Colonic mucosa (tissue), 4 donors: ENCODE measurements at regions not wholly inside any gene's neighbourhood (a gene's known extent, or its start where the extent isn't known, plus 50 kb on each side); places are given as distances from the start of the nearest gene placed in this dataset.

ENCODE experiments used
- DNase-seq: peaks from one replicate; pipeline ENCODE4 v3.0.0-alpha.2; 2020
- H3K27ac ChIP-seq: fragments of 200-600 bp; one replicate; pipeline ENCODE4 v1.8.0; 2021
- H3K27me3 ChIP-seq: fragments of 200-600 bp; one replicate; pipeline ENCODE4 v1.8.0; 2021
- H3K36me3 ChIP-seq: fragments of 200-600 bp; one replicate; pipeline ENCODE4 v1.8.0; 2021
- H3K4me1 ChIP-seq: fragments of 200-600 bp; one replicate; pipeline ENCODE4 v1.8.0; 2021; ENCODE audit warnings: mild to moderate bottlenecking
- H3K4me3 ChIP-seq: fragments of 200-600 bp; one replicate; pipeline ENCODE4 v1.8.0; 2021
- H3K9ac ChIP-seq, 2 donors: one replicate each; pipeline ENCODE4 v1.7.0; 2013; ENCODE audit warnings: control low read depth in 2 of 2, low read depth in 2 of 2, low read length in 2 of 2
- H3K9me3 ChIP-seq: fragments of 200-600 bp; one replicate; pipeline ENCODE4 v1.8.0; 2021
- CTCF ChIP-seq: fragments of 200-600 bp; IDR thresholded peaks from one replicate; pipeline ENCODE4 v1.8.0; 2022; ENCODE audit warnings: antibody characterized with exemption, mild to moderate bottlenecking
- intact Hi-C: fragments of 100-400 bp; cut with DNase I; formaldehyde crosslinking; loops from one replicate; pipeline ENCODE4 v1.14.1; 2022
- donor health status: healthy.
- donor health status: DM: no; HTN: no; CAD: no.
- donor health status: DM: no; HTN: no; CAD: no.

GRCh38 chr4:111113591-111113990, 490.7 kb upstream of the PITX2 start:
- H3K4me3 ChIP-seq: no peak overlapping the region
- TF ChIP-seq CTCF: no peak
- no peak overlapping the region for H3K27ac ChIP-seq
- H3K9me3 ChIP-seq: no peaks in the 10 kb centered on the region
- no peaks in the 10 kb centered on the region for H3K36me3 ChIP-seq
- no peaks in the 10 kb centered on the region for H3K27me3 ChIP-seq
- no peak overlapping the region for H3K9ac ChIP-seq
- intact Hi-C loops: no loop called here
- DNase-seq: no peak
- H3K4me1 ChIP-seq: no peaks in the 10 kb centered on the region

- Histone ChIP-seq H3K27me3 (no peaks in the 10 kb centered on the region), H3K4me3 (no peak overlapping the region), H3K9ac (no peak overlapping the region), H3K27ac (no peak overlapping the region), H3K9me3 (no peaks in the 10 kb centered on the region), H3K36me3 (no peaks in the 10 kb centered on the region), H3K4me1 (no peaks in the 10 kb centered on the region)
- DNase-seq: no peak
- intact Hi-C loops: no loop called here
- no peak for TF ChIP-seq CTCF
These were observed 493.0 kb upstream of the PITX2 start for GRCh38 chr4:111115881-111116280.

- DNase-seq: no peak
- Histone ChIP-seq H3K36me3 (no peaks in the 10 kb centered on the region), H3K27me3 (no peaks in the 10 kb centered on the region), H3K4me1 (no peaks in the 10 kb centered on the region), H3K9me3 (no peaks in the 10 kb centered on the region), H3K9ac (no peak overlapping the region), H3K27ac (no peak overlapping the region), H3K4me3 (no peak overlapping the region)
- TF ChIP-seq CTCF: no peak
- intact Hi-C loops: no loop called here
These were observed 497.3 kb upstream of the PITX2 start for GRCh38 chr4:111120191-111120590.

- no peak for DNase-seq
- H3K9ac ChIP-seq: no peak overlapping the region
- no peak for TF ChIP-seq CTCF
- no peaks in the 10 kb centered on the region for H3K9me3 ChIP-seq
- no peaks in the 10 kb centered on the region for H3K27me3 ChIP-seq
- H3K27ac ChIP-seq: no peak overlapping the region
- no peaks in the 10 kb centered on the region for H3K4me1 ChIP-seq
- intact Hi-C loops: no loop called here
- no peaks in the 10 kb centered on the region for H3K36me3 ChIP-seq
- no peak overlapping the region for H3K4me3 ChIP-seq
These were observed 503.5 kb upstream of the PITX2 start for GRCh38 chr4:111126340-111126739.

GRCh38 chr4:111127841-111128240, 505.0 kb upstream of the PITX2 start:
- no peak for TF ChIP-seq CTCF
- Histone ChIP-seq H3K27me3 (no peaks in the 10 kb centered on the region), H3K4me3 (no peak overlapping the region), H3K4me1 (no peaks in the 10 kb centered on the region), H3K9ac (no peak overlapping the region), H3K27ac (no peak overlapping the region), H3K9me3 (no peaks in the 10 kb centered on the region), H3K36me3 (no peaks in the 10 kb centered on the region)
- DNase-seq: no peak
- intact Hi-C loops: no loop called here

GRCh38 chr4:111128327-111128726, 505.4 kb upstream of the PITX2 start:
- H3K4me3 ChIP-seq: no peak overlapping the region
- H3K9ac ChIP-seq: no peak overlapping the region
- no peak overlapping the region for H3K27ac ChIP-seq
- DNase-seq: no peak
- H3K27me3 ChIP-seq: no peaks in the 10 kb centered on the region
- intact Hi-C loops: no loop called here
- H3K4me1 ChIP-seq: no peaks in the 10 kb centered on the region
- H3K36me3 ChIP-seq: no peaks in the 10 kb centered on the region
- no peak for TF ChIP-seq CTCF
- no peaks in the 10 kb centered on the region for H3K9me3 ChIP-seq
